ENCODE measurements at regions not wholly inside any gene's neighbourhood (a gene's known extent, or its start where the extent isn't known, plus 50 kb on each side); places are given as distances from the start of the nearest gene placed in this dataset.
"Not testable (repeated sequence)": the region's sequence is repeated elsewhere in the genome, so short reads cannot be mapped to it uniquely, and the experiment has no call there.

DNA sequence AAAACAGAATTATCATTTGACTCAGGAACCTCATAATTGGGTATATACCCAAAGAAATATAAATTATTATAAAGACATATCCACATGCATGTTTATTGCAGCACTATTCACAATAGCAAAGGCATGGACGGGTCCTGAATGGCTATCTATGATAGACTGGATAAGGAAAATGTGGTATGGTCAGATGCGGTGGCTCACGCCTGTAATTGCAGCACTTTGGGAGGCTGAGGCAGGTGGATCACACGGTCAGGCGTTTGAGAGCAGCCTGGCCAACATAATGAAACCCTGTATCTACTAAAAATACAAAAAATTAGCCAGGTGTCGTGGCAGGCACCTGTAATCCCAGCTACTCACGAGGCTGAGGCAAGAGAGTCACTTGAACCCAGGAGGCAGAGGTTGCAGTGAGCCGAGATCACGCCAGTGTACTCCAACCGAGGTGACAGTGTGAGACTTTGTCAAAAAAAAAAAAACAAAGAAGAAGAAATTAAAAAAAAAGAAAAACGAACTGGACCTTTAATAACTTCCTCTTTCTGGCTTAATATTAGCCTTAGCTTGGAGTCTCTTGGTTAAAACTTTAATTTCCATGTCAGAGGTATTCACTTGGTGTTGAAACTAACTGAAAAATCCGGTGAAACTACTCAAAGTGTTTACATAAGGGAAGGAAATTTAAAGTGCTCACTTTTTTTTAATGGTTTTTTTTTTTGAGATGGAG is 104.4 kb downstream of the ZNF486 start:
- TF ChIP-seq, protein P1, sequence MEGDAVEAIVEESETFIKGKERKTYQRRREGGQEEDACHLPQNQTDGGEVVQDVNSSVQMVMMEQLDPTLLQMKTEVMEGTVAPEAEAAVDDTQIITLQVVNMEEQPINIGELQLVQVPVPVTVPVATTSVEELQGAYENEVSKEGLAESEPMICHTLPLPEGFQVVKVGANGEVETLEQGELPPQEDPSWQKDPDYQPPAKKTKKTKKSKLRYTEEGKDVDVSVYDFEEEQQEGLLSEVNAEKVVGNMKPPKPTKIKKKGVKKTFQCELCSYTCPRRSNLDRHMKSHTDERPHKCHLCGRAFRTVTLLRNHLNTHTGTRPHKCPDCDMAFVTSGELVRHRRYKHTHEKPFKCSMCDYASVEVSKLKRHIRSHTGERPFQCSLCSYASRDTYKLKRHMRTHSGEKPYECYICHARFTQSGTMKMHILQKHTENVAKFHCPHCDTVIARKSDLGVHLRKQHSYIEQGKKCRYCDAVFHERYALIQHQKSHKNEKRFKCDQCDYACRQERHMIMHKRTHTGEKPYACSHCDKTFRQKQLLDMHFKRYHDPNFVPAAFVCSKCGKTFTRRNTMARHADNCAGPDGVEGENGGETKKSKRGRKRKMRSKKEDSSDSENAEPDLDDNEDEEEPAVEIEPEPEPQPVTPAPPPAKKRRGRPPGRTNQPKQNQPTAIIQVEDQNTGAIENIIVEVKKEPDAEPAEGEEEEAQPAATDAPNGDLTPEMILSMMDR (conservative IDR thresholded peaks at IDR 0.05; ENCODE audit: low read depth, low read length), result no peak
- no peak for DNase-seq (ENCODE audit: low read depth)

DNA sequence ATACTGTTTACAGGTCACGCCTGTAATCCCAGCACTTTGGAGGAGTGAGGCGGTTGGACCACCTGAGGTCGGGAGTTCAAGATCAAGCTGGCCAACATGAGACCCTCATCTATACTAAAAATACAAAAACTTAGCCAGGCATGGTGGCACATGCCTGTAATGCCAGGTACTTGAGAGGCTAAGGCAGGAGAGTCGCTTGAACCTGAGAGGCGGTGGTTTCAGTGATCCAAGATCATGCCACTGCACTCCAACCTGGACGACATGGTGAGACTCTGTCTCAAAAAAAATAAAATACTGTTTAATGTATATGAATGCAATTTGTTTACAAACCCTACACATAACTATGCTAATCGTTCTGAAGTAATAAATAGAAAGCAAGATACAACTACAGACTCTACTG is 102.4 kb downstream of the ZNF486 start:
- DNase-seq (ENCODE audit: low read depth), result no peak
- H3K4me3 ChIP-seq (ENCODE audit: low read depth, low read length), result no peak overlapping the region
- TF ChIP-seq, protein P1 (conservative IDR thresholded peaks at IDR 0.05; ENCODE audit: low read depth, low read length), result no peak

More for the DNA sequence above, 104.4 kb downstream of the ZNF486 start:
- no peak overlapping the region for H3K4me3 ChIP-seq (ENCODE audit: low read depth, low read length)

DNA sequence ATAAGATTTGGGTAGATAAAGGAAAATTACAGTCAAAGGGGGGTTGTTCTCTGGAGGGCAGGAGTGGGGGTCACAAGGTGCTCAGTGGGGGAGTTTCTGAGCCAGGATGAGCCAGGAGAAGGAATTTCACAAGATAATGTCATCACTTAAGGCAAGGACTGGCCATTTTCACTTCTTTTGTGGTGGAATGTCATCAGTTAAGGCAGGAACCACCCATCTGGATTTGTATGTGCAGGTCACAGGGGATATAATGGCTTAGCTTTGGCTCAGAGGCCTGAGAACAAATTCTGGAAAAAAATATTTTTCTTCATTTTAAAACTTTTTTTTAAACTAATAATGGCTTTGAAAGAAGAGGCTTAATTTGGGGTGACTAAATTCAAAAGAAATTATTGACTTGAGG is 94.5 kb downstream of the ZNF486 start:
- not testable (repeated sequence) for H3K4me3 ChIP-seq (ENCODE audit: low read depth, low read length); DNase-seq (ENCODE audit: low read depth)

DNA sequence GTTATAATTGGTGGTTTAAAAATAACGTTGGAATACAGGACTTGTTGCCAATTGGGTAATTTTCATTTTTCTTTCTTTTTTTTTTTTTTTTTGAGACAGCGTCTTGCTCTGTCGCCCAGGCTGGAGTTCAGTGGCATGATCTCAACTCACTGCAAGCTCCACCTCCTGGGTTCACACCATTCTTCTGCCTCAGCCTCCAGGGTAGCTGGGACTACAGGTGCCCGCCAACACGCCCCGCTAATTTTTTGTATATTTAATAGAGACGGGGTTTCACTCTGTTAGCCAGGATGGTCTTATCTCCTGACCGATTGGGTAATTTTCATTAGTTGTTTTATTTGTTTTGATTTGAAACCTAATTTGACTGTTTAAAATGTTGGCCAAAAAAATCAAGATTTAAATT is 93.7 kb downstream of the ZNF486 start:
- not testable (repeated sequence) for DNase-seq (ENCODE audit: low read depth); H3K4me3 ChIP-seq (ENCODE audit: low read depth, low read length)

DNA sequence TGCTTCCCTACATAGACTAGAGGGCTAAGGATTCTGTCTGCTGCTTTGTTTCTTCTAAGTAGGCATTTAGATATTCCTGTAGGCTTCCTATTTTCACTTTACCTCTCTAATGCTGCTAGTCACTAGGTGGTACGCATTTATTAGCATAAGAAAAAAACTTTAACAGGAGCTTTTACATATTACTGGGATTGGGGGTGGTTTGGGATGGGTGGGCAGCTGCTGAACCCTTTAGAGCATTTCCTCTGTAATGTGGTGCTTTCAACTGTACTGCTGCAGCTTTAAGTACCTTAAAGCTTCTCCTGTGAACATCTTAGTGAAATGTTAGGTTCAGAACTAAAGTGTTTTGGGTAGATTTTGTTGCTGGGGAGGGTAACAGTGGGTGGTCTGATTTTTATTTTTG is 92.6 kb downstream of the ZNF486 start:
- H3K4me3 ChIP-seq (ENCODE audit: low read depth, low read length), result no peak overlapping the region
- DNase-seq (ENCODE audit: low read depth), result no peak
- TF ChIP-seq, protein P1 (conservative IDR thresholded peaks at IDR 0.05; ENCODE audit: low read depth, low read length), result no peak

DNA sequence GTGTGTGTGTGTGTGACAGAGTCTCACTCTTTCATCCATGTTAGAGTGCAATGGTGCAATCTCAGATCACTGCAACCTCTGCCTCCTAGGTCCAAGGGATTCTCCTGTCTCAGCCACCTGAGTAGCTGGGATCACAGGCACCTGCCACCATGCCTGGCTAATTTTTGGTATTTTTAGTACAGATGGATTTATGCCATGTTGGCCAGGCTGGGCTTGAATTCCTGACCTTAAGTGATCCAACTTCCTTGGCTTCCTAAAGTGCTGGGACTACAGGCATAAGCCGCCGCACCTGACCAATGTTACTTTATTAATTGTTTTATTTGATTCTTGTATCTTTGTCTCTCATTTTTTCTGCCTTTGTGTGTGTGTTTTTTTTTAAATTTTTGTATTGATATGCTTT is 89.6 kb downstream of the ZNF486 start:
- DNase-seq (ENCODE audit: low read depth), result no peak
- TF ChIP-seq, protein P1 (conservative IDR thresholded peaks at IDR 0.05; ENCODE audit: low read depth, low read length), result no peak
- H3K4me3 ChIP-seq (ENCODE audit: low read depth, low read length), result no peak overlapping the region

DNA sequence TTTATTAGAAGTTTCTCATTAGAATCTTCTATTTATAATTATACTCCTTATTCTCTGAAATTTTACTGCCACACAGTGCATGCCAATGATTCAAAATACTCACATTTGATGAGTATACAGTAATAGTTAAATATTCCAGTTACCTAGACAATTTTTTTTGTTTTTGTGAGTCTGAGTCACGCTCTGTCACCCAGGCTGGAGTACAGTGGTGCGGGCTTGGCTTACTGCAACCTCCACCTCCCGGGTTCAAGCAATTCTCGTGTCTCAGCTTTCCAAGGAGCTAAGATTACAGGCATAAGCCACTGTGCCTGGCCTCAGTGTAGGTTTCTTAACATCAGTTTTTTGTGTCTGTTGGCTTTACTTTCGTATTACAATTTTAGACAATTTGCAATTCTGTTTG is 87.1 kb downstream of the ZNF486 start:
- TF ChIP-seq, protein P1 (conservative IDR thresholded peaks at IDR 0.05; ENCODE audit: low read depth, low read length), result no peak
- no peak overlapping the region for H3K4me3 ChIP-seq (ENCODE audit: low read depth, low read length)
- no peak for DNase-seq (ENCODE audit: low read depth)

DNA sequence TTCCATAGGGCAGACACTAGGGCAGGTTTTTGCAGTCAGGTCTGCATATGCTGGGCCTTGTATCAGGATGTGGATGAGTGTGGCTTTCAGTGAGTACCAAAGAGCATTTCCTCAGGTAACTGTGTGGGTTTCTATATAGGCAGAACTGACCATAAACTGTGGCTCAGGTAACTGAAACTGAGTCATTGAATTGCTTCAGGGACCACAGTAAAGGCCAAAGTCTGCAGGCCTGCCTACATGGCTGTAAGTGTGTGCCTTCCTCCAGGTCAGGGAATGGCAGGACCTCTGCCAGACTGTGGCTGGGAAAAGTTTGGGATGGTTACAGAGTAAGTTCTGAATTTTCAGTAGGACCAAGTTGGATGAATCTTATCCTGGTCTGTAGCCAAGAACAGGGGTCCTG is 85.6 kb downstream of the ZNF486 start:
- TF ChIP-seq, protein P1 (conservative IDR thresholded peaks at IDR 0.05; ENCODE audit: low read depth, low read length), result no peak
- DNase-seq (ENCODE audit: low read depth), result no peak
- H3K4me3 ChIP-seq (ENCODE audit: low read depth, low read length), result no peak overlapping the region
